T-helper 2 cell treated with Interferon-gamma antibody and Interleukin-4, amounts not matched to agents 5 μg/mL and 100 μg/mL, for 36 hours (primary cell): ENCODE measurements at regions not wholly inside any gene's neighbourhood (a gene's known extent, or its start where the extent isn't known, plus 50 kb on each side); places are given as distances from the start of the nearest gene placed in this dataset.

Experiments
- DNase-seq: peaks from one replicate; pipeline ENCODE4 v3.0.0; 2021; ENCODE audit warnings: low spot score
- H3K27ac Mint-ChIP-seq: one replicate; pipeline ENCODE4 v1.8.0; 2021; ENCODE audit warnings: mild to moderate bottlenecking, mixed read lengths
- H3K27me3 Mint-ChIP-seq: one replicate; pipeline ENCODE4 v1.8.0; 2021; ENCODE audit warnings: low read depth, mixed read lengths
- H3K36me3 Mint-ChIP-seq: one replicate; pipeline ENCODE4 v1.8.0; 2021; ENCODE audit warnings: low read depth, mixed read lengths
- H3K4me1 Mint-ChIP-seq: one replicate; pipeline ENCODE4 v1.8.0; 2021; ENCODE audit warnings: low read depth, mixed read lengths
- H3K4me3 Mint-ChIP-seq: one replicate; pipeline ENCODE4 v1.8.0; 2022; ENCODE audit warnings: mild to moderate bottlenecking, moderate library complexity, mixed read lengths
- H3K9me3 Mint-ChIP-seq: one replicate; pipeline ENCODE4 v1.8.0; 2021; ENCODE audit warnings: mixed read lengths

- no peak overlapping the region for H3K27ac Mint-ChIP-seq
- no peak overlapping the region for H3K4me3 Mint-ChIP-seq
- H3K4me1 Mint-ChIP-seq, result peaks cover 5% of the 10 kb centered on the region
- H3K27me3 Mint-ChIP-seq, result no peaks in the 10 kb centered on the region
- H3K9me3 Mint-ChIP-seq, result no peaks in the 10 kb centered on the region
- no peaks in the 10 kb centered on the region for H3K36me3 Mint-ChIP-seq
- no peak for DNase-seq
Measured at GRCh38 chr22:42330170-42330569, 59.7 kb upstream of the TCF20 start.

- H3K27me3 Mint-ChIP-seq, result no peaks in the 10 kb centered on the region
- H3K36me3 Mint-ChIP-seq, result peaks cover 2% of the 10 kb centered on the region
- H3K9me3 Mint-ChIP-seq, result no peaks in the 10 kb centered on the region
- no peak overlapping the region for H3K4me3 Mint-ChIP-seq
- peaks cover 12% of the 10 kb centered on the region for H3K4me1 Mint-ChIP-seq
- H3K27ac Mint-ChIP-seq, result no peak overlapping the region
- no peak for DNase-seq
Measured at GRCh38 chr22:42329504-42329903, 59.1 kb upstream of the TCF20 start.

GRCh38 chr22:42328784-42329145 is 58.3 kb upstream of the TCF20 start:
- Mint-ChIP-seq H3K4me1 (peaks cover 15% of the 10 kb centered on the region), H3K4me3 (no peak overlapping the region), H3K27me3 (no peaks in the 10 kb centered on the region), H3K27ac (no peak overlapping the region), H3K9me3 (no peaks in the 10 kb centered on the region), H3K36me3 (peaks cover 2% of the 10 kb centered on the region)
- DNase-seq, result no peak

- peaks cover 15% of the 10 kb centered on the region for H3K4me1 Mint-ChIP-seq
- H3K4me3 Mint-ChIP-seq, result no peak overlapping the region
- H3K27ac Mint-ChIP-seq, result peak overlapping the region; percentile 65
- peaks cover 2% of the 10 kb centered on the region for H3K36me3 Mint-ChIP-seq
- no peaks in the 10 kb centered on the region for H3K27me3 Mint-ChIP-seq
- H3K9me3 Mint-ChIP-seq, result no peaks in the 10 kb centered on the region
- no peak for DNase-seq
Measured at GRCh38 chr22:42328130-42328783, 57.8 kb upstream of the TCF20 start.

- no peak for DNase-seq
- no peak overlapping the region for H3K27ac Mint-ChIP-seq
- H3K4me1 Mint-ChIP-seq, result peaks cover 15% of the 10 kb centered on the region
- no peaks in the 10 kb centered on the region for H3K27me3 Mint-ChIP-seq
- H3K4me3 Mint-ChIP-seq, result no peak overlapping the region
- no peaks in the 10 kb centered on the region for H3K9me3 Mint-ChIP-seq
- peaks cover 2% of the 10 kb centered on the region for H3K36me3 Mint-ChIP-seq
Measured at GRCh38 chr22:42327462-42328129, 57.1 kb upstream of the TCF20 start.

- H3K4me3 Mint-ChIP-seq, result no peak overlapping the region
- no peaks in the 10 kb centered on the region for H3K27me3 Mint-ChIP-seq
- H3K4me1 Mint-ChIP-seq, result peaks cover 15% of the 10 kb centered on the region
- no peak overlapping the region for H3K27ac Mint-ChIP-seq
- no peak for DNase-seq
- H3K36me3 Mint-ChIP-seq, result peaks cover 2% of the 10 kb centered on the region
- H3K9me3 Mint-ChIP-seq, result no peaks in the 10 kb centered on the region
Measured at GRCh38 chr22:42326801-42327200, 56.3 kb upstream of the TCF20 start.

- peaks cover 15% of the 10 kb centered on the region for H3K4me1 Mint-ChIP-seq
- no peak overlapping the region for H3K27ac Mint-ChIP-seq
- no peaks in the 10 kb centered on the region for H3K9me3 Mint-ChIP-seq
- no peak for DNase-seq
- H3K27me3 Mint-ChIP-seq, result no peaks in the 10 kb centered on the region
- peaks cover 2% of the 10 kb centered on the region for H3K36me3 Mint-ChIP-seq
- H3K4me3 Mint-ChIP-seq, result no peak overlapping the region
Measured at GRCh38 chr22:42326301-42326700, 55.8 kb upstream of the TCF20 start.

GRCh38 chr22:42324990-42325710 is 54.7 kb upstream of the TCF20 start:
- Mint-ChIP-seq H3K36me3 (peaks cover 2% of the 10 kb centered on the region), H3K4me3 (no peak overlapping the region), H3K9me3 (no peaks in the 10 kb centered on the region), H3K4me1 (peaks cover 15% of the 10 kb centered on the region), H3K27ac (no peak overlapping the region), H3K27me3 (no peaks in the 10 kb centered on the region)
- no peak for DNase-seq

- H3K36me3 Mint-ChIP-seq, result peaks cover 2% of the 10 kb centered on the region
- H3K4me1 Mint-ChIP-seq, result peaks cover 15% of the 10 kb centered on the region
- H3K9me3 Mint-ChIP-seq, result no peaks in the 10 kb centered on the region
- no peak for DNase-seq
- H3K4me3 Mint-ChIP-seq, result no peak overlapping the region
- H3K27ac Mint-ChIP-seq, result no peak overlapping the region
- H3K27me3 Mint-ChIP-seq, result no peaks in the 10 kb centered on the region
Measured at GRCh38 chr22:42324566-42324965, 54.1 kb upstream of the TCF20 start.

GRCh38 chr22:42323971-42324370 is 53.5 kb upstream of the TCF20 start:
- peak overlapping the region; percentile 49 for H3K27ac Mint-ChIP-seq
- no peaks in the 10 kb centered on the region for H3K27me3 Mint-ChIP-seq
- no peaks in the 10 kb centered on the region for H3K9me3 Mint-ChIP-seq
- no peak overlapping the region for H3K4me3 Mint-ChIP-seq
- no peak for DNase-seq
- peaks cover 15% of the 10 kb centered on the region for H3K4me1 Mint-ChIP-seq
- peaks cover 2% of the 10 kb centered on the region for H3K36me3 Mint-ChIP-seq

GRCh38 chr22:42322562-42322926 is 52.1 kb upstream of the TCF20 start:
- Mint-ChIP-seq H3K4me1 (peaks cover 13% of the 10 kb centered on the region), H3K36me3 (peaks cover 2% of the 10 kb centered on the region), H3K4me3 (no peak overlapping the region), H3K27ac (no peak overlapping the region), H3K27me3 (no peaks in the 10 kb centered on the region), H3K9me3 (no peaks in the 10 kb centered on the region)
- no peak for DNase-seq

- Mint-ChIP-seq H3K4me1 (peaks cover 13% of the 10 kb centered on the region), H3K36me3 (peaks cover 2% of the 10 kb centered on the region), H3K9me3 (no peaks in the 10 kb centered on the region), H3K4me3 (no peak overlapping the region), H3K27me3 (no peaks in the 10 kb centered on the region), H3K27ac (no peak overlapping the region)
- DNase-seq, result no peak
Measured at GRCh38 chr22:42321908-42322561, 51.6 kb upstream of the TCF20 start.

GRCh38 chr22:42320443-42321416 is 50.3 kb upstream of the TCF20 start:
- Mint-ChIP-seq H3K9me3 (no peaks in the 10 kb centered on the region), H3K27me3 (no peaks in the 10 kb centered on the region), H3K27ac (no peak overlapping the region), H3K4me3 (no peak overlapping the region), H3K36me3 (peaks cover 2% of the 10 kb centered on the region), H3K4me1 (peaks cover 13% of the 10 kb centered on the region)
- no peak for DNase-seq
